Right forelimb (tissue), 1 donor: ENCODE measurements at regions not wholly inside any gene's neighbourhood (a gene's known extent, or its start where the extent isn't known, plus 50 kb on each side); places are given as distances from the start of the nearest gene placed in this dataset.
"Not testable (repeated sequence)": the region's sequence is repeated elsewhere in the genome, so short reads cannot be mapped to it uniquely, and the experiment has no call there.

Experiments used
- DNase-seq: peaks from one replicate; pipeline ENCODE4 v3.0.0-alpha.2; 2018

- DNase-seq: no peak
These were observed 119.8 kb downstream of the AGTR2 start for GRCh38 chrX:116290359-116290758.

- DNase-seq: no peak
These were observed 121.6 kb downstream of the AGTR2 start for GRCh38 chrX:116292183-116292582.

GRCh38 chrX:116298956-116299355 lies 128.4 kb downstream of the AGTR2 start:
- DNase-seq: no peak

- DNase-seq: no peak
These were observed 130.2 kb upstream of the SLC6A14 start for GRCh38 chrX:116306218-116306617.

GRCh38 chrX:116317409-116317808 lies 119.0 kb upstream of the SLC6A14 start:
- DNase-seq: no peak

GRCh38 chrX:116318672-116319071 lies 117.7 kb upstream of the SLC6A14 start:
- no peak for DNase-seq

GRCh38 chrX:116321711-116322110 lies 114.7 kb upstream of the SLC6A14 start:
- no peak for DNase-seq

GRCh38 chrX:116332026-116332425 lies 104.4 kb upstream of the SLC6A14 start:
- not testable (repeated sequence) for DNase-seq

GRCh38 chrX:116334797-116335196 lies 101.6 kb upstream of the SLC6A14 start:
- DNase-seq: not testable (repeated sequence)

- no peak for DNase-seq
These were observed 97.0 kb upstream of the SLC6A14 start for GRCh38 chrX:116339407-116339806.

- no peak for DNase-seq
These were observed 93.5 kb upstream of the SLC6A14 start for GRCh38 chrX:116342903-116343302.

GRCh38 chrX:116345958-116346357 lies 90.4 kb upstream of the SLC6A14 start:
- no peak for DNase-seq

GRCh38 chrX:116357329-116357728 lies 79.1 kb upstream of the SLC6A14 start:
- DNase-seq: no peak

- no peak for DNase-seq
These were observed 57.4 kb upstream of the SLC6A14 start for GRCh38 chrX:116378961-116379360.

- peak; percentile 41 for DNase-seq
These were observed 56.6 kb upstream of the SLC6A14 start for GRCh38 chrX:116379854-116380253.

GRCh38 chrX:116384406-116384954 lies 51.9 kb upstream of the SLC6A14 start:
- peak; percentile 41 for DNase-seq
